Heart right ventricle (tissue), 16 donors: ENCODE measurements at regions not wholly inside any gene's neighbourhood (a gene's known extent, or its start where the extent isn't known, plus 50 kb on each side); places are given as distances from the start of the nearest gene placed in this dataset.

Source experiments
- ATAC-seq, 8 donors: fragments of 200-7000 bp; cut with Tn5 transposase; one replicate each; pipeline ENCODE4 v1.9.1; 2020; ENCODE audit warnings: mild to moderate bottlenecking in 8 of 8, moderate library complexity in 8 of 8, moderate number of reproducible peaks in 1 of 8
- DNase-seq, 2 donors: peaks; one replicate each; pipeline ENCODE4 v3.0.0-alpha.2; 2020
- H3K27ac ChIP-seq, 10 donors: fragments of 200-600 bp; sonication (generic) in 2 of 10; one replicate each; pipeline versions ENCODE4 v1.5.0 to v1.8.0; 2020 to 2022; ENCODE audit warnings: mild to moderate bottlenecking in 3 of 10
- H3K27me3 ChIP-seq, 7 donors: fragments of 200-600 bp; one replicate each; pipeline ENCODE4 v1.8.0; 2021 to 2022; ENCODE audit warnings: mild to moderate bottlenecking in 2 of 7
- H3K36me3 ChIP-seq, 9 donors: fragments of 200-600 bp; sonication (generic) in 1 of 9; one replicate each; pipeline versions ENCODE4 v1.5.0 to v1.8.0; 2020 to 2022; ENCODE audit warnings: mild to moderate bottlenecking in 2 of 9
- H3K4me1 ChIP-seq, 9 donors: fragments of 200-600 bp; sonication (generic) in 1 of 9; one replicate each; pipeline versions ENCODE4 v1.5.0 to v1.8.0; 2020 to 2022; ENCODE audit warnings: mild to moderate bottlenecking in 4 of 9
- H3K4me3 ChIP-seq, 10 donors: fragments of 200-600 bp; sonication (generic) in 2 of 10; one replicate each; pipeline versions ENCODE4 v1.5.0 to v1.8.0; 2020 to 2022; ENCODE audit warnings: mild to moderate bottlenecking in 7 of 10, moderate library complexity in 2 of 10
- H3K9me3 ChIP-seq, 11 donors: fragments of 200-600 bp in 10 of 11; sonication (generic) in 2 of 11; one replicate each; pipeline versions ENCODE4 v1.5.0 to v1.8.0; 2013 to 2022; ENCODE audit warnings: mild to moderate bottlenecking in 2 of 11, control low read depth in 1 of 11, moderate library complexity in 1 of 11
- CTCF ChIP-seq, 9 donors: fragments of 200-600 bp; sonication (generic) in 2 of 9; IDR thresholded peaks; one replicate each; pipeline versions ENCODE4 v1.5.0 to v1.8.0; 2021 to 2022; ENCODE audit warnings: antibody characterized with exemption in 9 of 9, mild to moderate bottlenecking in 5 of 9, moderate library complexity in 1 of 9
- WGBS, 2 donors: extraction: QIAGEN DNeasy Blood & Tissue Kit; methylation state at CpG; one replicate each; pipeline ENCODE4 v1.1.7; 2013; ENCODE audit warnings: inconsistent platforms in 1 of 2; 5-methylcytosine and 5-hydroxymethylcytosine counted together
- intact Hi-C, 10 donors: fragments of 100-400 bp; cut with DNase I; formaldehyde crosslinking; loops; one replicate each; pipeline versions ENCODE4 v1.11.1 to v1.14.2; 2022
- donor health status: Arrhythmogenic right ventricular cardiomyopathy.
- donor health status: ischemic (EF 13 %, LVEDD 7.1; RV severe dilation, severe dysfunction).
- donor health status: healthy with polysubstance abuse.
- donor health status: DM: no; HTN: yes; CAD: no.
- donor health status: DM: no; HTN: no; CAD: no.
- donor health status: ischemic (EF 25% LVEDD 6.9; RV normal size, moderate dysfunction).
- donor health status: ischemic (EF 25% LVEDD 5.7; RV mildly dilated, moderate dysfunction).
- donor health status: healthy.
- donor health status: DM: yes; HTN: yes; CAD: no.
- donor health status: Ischemic cardiomyopathy.
- donor health status: ischemic (EF 35%, LVEDD 5.7; RV mildly dilated, moderate dysfunction).
- donor health status: nonischemic (EF 11% LVEDD 7.7; RV severe dilation, severe dysfunction).
- donor health status: DM: yes; HTN: yes; CAD: no.
- donor health status: PGD.
- donor health status: ischemic (EF 29% LVEDD 5.4; RV normal size, mild dysfunction).
- donor health status: nonischemic (EF 23%, LVEDD 6.1; RV moderate dilation, normal function).

GRCh38 chr12:63083046-63083445, 68.0 kb downstream of the AVPR1A start:
- Histone ChIP-seq H3K27me3 (no peaks in the 10 kb centered on the region), H3K4me3 (no peak overlapping the region), H3K27ac (no peak overlapping the region), H3K36me3 (no peaks in the 10 kb centered on the region), H3K4me1 (peaks cover 0 to 15% (median 0%) of the 10 kb centered on the region in 9 donors), H3K9me3 (no peaks in the 10 kb centered on the region)
- no peak for TF ChIP-seq CTCF (IDR thresholded peaks at IDR 0.05)
- ATAC-seq: no peak
- 82 to 88% methylated on average over 2 of the region's 2 CpGs for WGBS, 2 donors
- intact Hi-C loops: no loop called here
- DNase-seq: no peak

GRCh38 chr12:63079791-63080502, 71.1 kb downstream of the AVPR1A start:
- Histone ChIP-seq H3K4me3 (no peak overlapping the region), H3K27ac (no peak overlapping the region), H3K4me1 (peaks cover 0 to 5% (median 0%) of the 10 kb centered on the region in 9 donors), H3K36me3 (no peaks in the 10 kb centered on the region), H3K9me3 (no peaks in the 10 kb centered on the region), H3K27me3 (no peaks in the 10 kb centered on the region)
- TF ChIP-seq CTCF (IDR thresholded peaks at IDR 0.05): no peak
- ATAC-seq (no peak), DNase-seq (no peak)
- intact Hi-C loops: loop anchor here in 1 of 10 donors (10.0 kb wide), 1 partner anchor 275 kb away; no protein-coding TSS in a partner anchor
- WGBS, 2 donors: 95 to 99% methylated on average over 2 of the region's 2 CpGs

GRCh38 chr12:63078906-63079305, 72.1 kb downstream of the AVPR1A start:
- ATAC-seq (no peak), DNase-seq (no peak)
- 94 to 95% methylated on average over 2 of the region's 2 CpGs for WGBS, 2 donors
- Histone ChIP-seq H3K4me3 (no peak overlapping the region), H3K27ac (no peak overlapping the region), H3K4me1 (peaks cover 0 to 5% (median 0%) of the 10 kb centered on the region in 9 donors), H3K27me3 (no peaks in the 10 kb centered on the region), H3K36me3 (no peaks in the 10 kb centered on the region), H3K9me3 (no peaks in the 10 kb centered on the region)
- intact Hi-C loops: loop anchor here in 1 of 10 donors (10.0 kb wide), 1 partner anchor 274 kb away; no protein-coding TSS in a partner anchor
- no peak for TF ChIP-seq CTCF (IDR thresholded peaks at IDR 0.05)

- H3K27me3 ChIP-seq: no peaks in the 10 kb centered on the region
- 37 to 54% methylated on average over 3 of the region's 3 CpGs for WGBS, 2 donors
- peaks cover 0 to 5% (median 0%) of the 10 kb centered on the region in 9 donors for H3K4me1 ChIP-seq
- no peak overlapping the region for H3K4me3 ChIP-seq
- peak in 2 of 8 donors; percentile 74 to 83 for ATAC-seq
- H3K9me3 ChIP-seq: no peaks in the 10 kb centered on the region
- no peak overlapping the region for H3K27ac ChIP-seq
- intact Hi-C loops: loop anchor here in 1 of 10 donors (10.0 kb wide), 1 partner anchor 271 kb away; no protein-coding TSS in a partner anchor
- H3K36me3 ChIP-seq: no peaks in the 10 kb centered on the region
- DNase-seq: no peak
- TF ChIP-seq CTCF (IDR thresholded peaks at IDR 0.05): no peak
Observed at GRCh38 chr12:63075376-63076060, 75.5 kb downstream of the AVPR1A start.
